ENCODE measurements at regions not wholly inside any gene's neighbourhood (a gene's known extent, or its start where the extent isn't known, plus 50 kb on each side); places are given as distances from the start of the nearest gene placed in this dataset.

- no peaks in the 10 kb centered on the region for H3K4me1 Mint-ChIP-seq (ENCODE audit: low read depth, unreplicated experiment)
- no peak overlapping the region for H3K27ac Mint-ChIP-seq (ENCODE audit: unreplicated experiment)
- peaks cover 4% of the 10 kb centered on the region for H3K9me3 Mint-ChIP-seq (ENCODE audit: unreplicated experiment)
Measured at GRCh38 chr11:129631201-129631600, 184.4 kb upstream of the TMEM45B start.

DNA sequence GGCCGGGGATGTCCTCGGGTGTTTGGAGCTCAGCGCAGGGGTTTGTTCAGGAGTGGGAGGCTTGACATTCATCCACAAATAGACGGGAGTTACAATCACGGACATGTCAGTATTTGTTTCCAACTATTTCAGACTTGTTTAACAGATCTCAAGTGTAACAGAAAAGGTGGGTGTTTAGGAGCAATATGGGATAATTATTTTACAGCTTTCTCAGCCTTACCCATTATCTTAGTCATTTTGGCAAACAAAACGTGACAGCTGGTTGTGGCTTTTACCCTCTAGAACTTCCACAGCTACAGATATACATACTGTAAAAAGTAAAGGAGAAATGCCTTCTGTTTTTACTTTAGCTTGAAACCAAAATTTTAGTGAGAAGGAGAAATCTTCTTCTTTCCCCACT lies 178.7 kb upstream of the TMEM45B start:
- DNase-seq = no peak
- H3K4me1 Mint-ChIP-seq (ENCODE audit: low read depth, unreplicated experiment) = peaks cover 5% of the 10 kb centered on the region
- H3K4me3 Mint-ChIP-seq (ENCODE audit: unreplicated experiment) = no peak overlapping the region
- H3K36me3 Mint-ChIP-seq (ENCODE audit: unreplicated experiment) = peaks cover 4% of the 10 kb centered on the region
- TF ChIP-seq, protein P1, sequence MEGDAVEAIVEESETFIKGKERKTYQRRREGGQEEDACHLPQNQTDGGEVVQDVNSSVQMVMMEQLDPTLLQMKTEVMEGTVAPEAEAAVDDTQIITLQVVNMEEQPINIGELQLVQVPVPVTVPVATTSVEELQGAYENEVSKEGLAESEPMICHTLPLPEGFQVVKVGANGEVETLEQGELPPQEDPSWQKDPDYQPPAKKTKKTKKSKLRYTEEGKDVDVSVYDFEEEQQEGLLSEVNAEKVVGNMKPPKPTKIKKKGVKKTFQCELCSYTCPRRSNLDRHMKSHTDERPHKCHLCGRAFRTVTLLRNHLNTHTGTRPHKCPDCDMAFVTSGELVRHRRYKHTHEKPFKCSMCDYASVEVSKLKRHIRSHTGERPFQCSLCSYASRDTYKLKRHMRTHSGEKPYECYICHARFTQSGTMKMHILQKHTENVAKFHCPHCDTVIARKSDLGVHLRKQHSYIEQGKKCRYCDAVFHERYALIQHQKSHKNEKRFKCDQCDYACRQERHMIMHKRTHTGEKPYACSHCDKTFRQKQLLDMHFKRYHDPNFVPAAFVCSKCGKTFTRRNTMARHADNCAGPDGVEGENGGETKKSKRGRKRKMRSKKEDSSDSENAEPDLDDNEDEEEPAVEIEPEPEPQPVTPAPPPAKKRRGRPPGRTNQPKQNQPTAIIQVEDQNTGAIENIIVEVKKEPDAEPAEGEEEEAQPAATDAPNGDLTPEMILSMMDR (IDR thresholded peaks at IDR 0.05; ENCODE audit: partially characterized antibody, unreplicated experiment) = no peak
- no peaks in the 10 kb centered on the region for H3K27me3 Mint-ChIP-seq (ENCODE audit: unreplicated experiment)
- peaks cover under 1% of the 10 kb centered on the region for H3K9me3 Mint-ChIP-seq (ENCODE audit: unreplicated experiment)
- H3K27ac Mint-ChIP-seq (ENCODE audit: unreplicated experiment) = no peak overlapping the region

More at GRCh38 chr11:129631201-129631600, 184.4 kb upstream of the TMEM45B start:
- no peak for DNase-seq
- Mint-ChIP-seq H3K4me3 (ENCODE audit: unreplicated experiment) (no peak overlapping the region), H3K36me3 (ENCODE audit: unreplicated experiment) (peaks cover 10% of the 10 kb centered on the region), H3K27me3 (ENCODE audit: unreplicated experiment) (no peaks in the 10 kb centered on the region)
- TF ChIP-seq, protein P1 (IDR thresholded peaks at IDR 0.05; ENCODE audit: partially characterized antibody, unreplicated experiment) = no peak

- peaks cover 8% of the 10 kb centered on the region for H3K36me3 Mint-ChIP-seq (ENCODE audit: unreplicated experiment)
- H3K9me3 Mint-ChIP-seq (ENCODE audit: unreplicated experiment) = peaks cover 5% of the 10 kb centered on the region
- no peak overlapping the region for H3K4me3 Mint-ChIP-seq (ENCODE audit: unreplicated experiment)
- TF ChIP-seq, protein P1 (IDR thresholded peaks at IDR 0.05; ENCODE audit: partially characterized antibody, unreplicated experiment) = no peak
- no peak for DNase-seq
- peaks cover 5% of the 10 kb centered on the region for H3K4me1 Mint-ChIP-seq (ENCODE audit: low read depth, unreplicated experiment)
- H3K27me3 Mint-ChIP-seq (ENCODE audit: unreplicated experiment) = no peaks in the 10 kb centered on the region
- no peak overlapping the region for H3K27ac Mint-ChIP-seq (ENCODE audit: unreplicated experiment)
Measured at GRCh38 chr11:129637473-129637872, 178.2 kb upstream of the TMEM45B start.

DNA sequence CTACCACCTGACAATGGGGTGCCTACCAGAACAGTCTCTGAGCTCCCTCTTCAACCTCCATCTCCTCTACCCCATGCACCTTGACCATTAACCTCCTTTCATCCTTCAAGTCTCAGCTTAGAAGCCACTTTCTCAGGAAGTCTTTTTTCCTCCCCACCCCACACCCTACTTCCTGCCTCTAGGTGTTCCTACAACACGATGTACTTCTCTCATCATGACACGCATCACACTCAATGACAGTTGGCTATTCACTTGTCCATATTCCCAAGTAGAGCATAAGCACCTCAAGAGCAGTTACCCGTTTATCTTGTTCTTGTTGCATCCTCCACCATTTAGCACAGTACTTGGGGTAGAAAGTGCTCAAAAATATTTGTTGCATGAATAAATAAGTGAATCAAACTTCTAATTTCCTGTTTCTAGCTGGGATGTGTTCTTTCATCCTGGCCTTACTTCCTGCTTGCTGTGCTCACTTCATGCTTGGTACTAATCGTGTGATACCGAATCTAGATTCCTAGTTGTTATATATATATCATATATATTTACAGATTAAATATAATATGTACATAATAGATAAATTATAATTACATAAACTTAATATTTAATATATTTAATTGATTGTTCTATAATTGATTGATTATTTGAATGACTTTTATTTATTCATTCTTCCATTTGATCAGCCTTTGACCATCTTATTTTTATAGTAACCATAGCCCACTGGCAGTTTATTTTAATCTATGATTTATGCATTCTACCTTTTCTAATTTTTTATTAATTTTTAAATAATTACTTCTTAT lies 177.5 kb upstream of the TMEM45B start:
- Mint-ChIP-seq H3K4me1 (ENCODE audit: low read depth, unreplicated experiment) (peaks cover 5% of the 10 kb centered on the region), H3K36me3 (ENCODE audit: unreplicated experiment) (peaks cover 8% of the 10 kb centered on the region), H3K27me3 (ENCODE audit: unreplicated experiment) (no peaks in the 10 kb centered on the region), H3K27ac (ENCODE audit: unreplicated experiment) (no peak overlapping the region), H3K4me3 (ENCODE audit: unreplicated experiment) (no peak overlapping the region), H3K9me3 (ENCODE audit: unreplicated experiment) (peaks cover 5% of the 10 kb centered on the region)
- no peak for DNase-seq
- TF ChIP-seq, protein P1 (IDR thresholded peaks at IDR 0.05; ENCODE audit: partially characterized antibody, unreplicated experiment) = no peak

GRCh38 chr11:129639300-129639699 lies 176.3 kb upstream of the TMEM45B start:
- Mint-ChIP-seq H3K4me3 (ENCODE audit: unreplicated experiment) (no peak overlapping the region), H3K9me3 (ENCODE audit: unreplicated experiment) (peaks cover 5% of the 10 kb centered on the region), H3K4me1 (ENCODE audit: low read depth, unreplicated experiment) (peaks cover 5% of the 10 kb centered on the region), H3K36me3 (ENCODE audit: unreplicated experiment) (peaks cover 8% of the 10 kb centered on the region), H3K27me3 (ENCODE audit: unreplicated experiment) (no peaks in the 10 kb centered on the region), H3K27ac (ENCODE audit: unreplicated experiment) (no peak overlapping the region)
- DNase-seq = no peak
- TF ChIP-seq, protein P1 (IDR thresholded peaks at IDR 0.05; ENCODE audit: partially characterized antibody, unreplicated experiment) = no peak
